SK-N-SH treated with all-trans-retinoic acid at 6 μM for 48 hours (cell line): ENCODE measurements at regions not wholly inside any gene's neighbourhood (a gene's known extent, or its start where the extent isn't known, plus 50 kb on each side); places are given as distances from the start of the nearest gene placed in this dataset.

Source experiments
- ATAC-seq: fragments of 200-7000 bp; cut with Tn5 transposase; 3 replicates; pipeline ENCODE4 v1.9.1; 2020; ENCODE audit warnings: mild to moderate bottlenecking, moderate library complexity
- BACH2 ChIP-seq: fragments of 250-450 bp; sonication (Bioruptor Pico); IDR thresholded peaks from 2 replicates; pipeline ENCODE4 v1.9.0; 2021; ENCODE audit warnings: mild to moderate bottlenecking, borderline replicate concordance
- CSDC2 ChIP-seq: fragments of 250-450 bp; sonication (Bioruptor Pico); IDR thresholded peaks from 2 replicates; pipeline ENCODE4 v1.5.0; 2020; ENCODE audit warnings: mild to moderate bottlenecking, moderate library complexity
- ESRRG ChIP-seq: fragments of 250-450 bp; sonication (Bioruptor Pico); IDR thresholded peaks from 2 replicates; pipeline ENCODE4 v1.6.1; 2021; ENCODE audit warnings: mild to moderate bottlenecking
- GLIS3 ChIP-seq: fragments of 250-450 bp; sonication (Bioruptor Pico); IDR thresholded peaks from 2 replicates; pipeline ENCODE4 v1.5.0; 2020; ENCODE audit warnings: mild to moderate bottlenecking, moderate library complexity
- OSR1 ChIP-seq: fragments of 250-450 bp; sonication (Bioruptor Pico); IDR thresholded peaks from 2 replicates; pipeline ENCODE4 v1.8.0; 2022; ENCODE audit warnings: moderate library complexity, mild to moderate bottlenecking, inconsistent platforms
- PPARA ChIP-seq: fragments of 250-450 bp; sonication (Bioruptor Pico); IDR thresholded peaks from 2 replicates; pipeline ENCODE4 v1.5.0; 2020; ENCODE audit warnings: mild to moderate bottlenecking, borderline replicate concordance
- RARB ChIP-seq: fragments of 250-450 bp; sonication (Bioruptor Pico); IDR thresholded peaks from 2 replicates; pipeline ENCODE4 v1.8.0; 2021; ENCODE audit warnings: mild to moderate bottlenecking, moderate library complexity
- TCF4 ChIP-seq: fragments of 250-450 bp; sonication (Bioruptor Pico); IDR thresholded peaks from 2 replicates; pipeline ENCODE4 v1.8.0; 2021; ENCODE audit warnings: mild to moderate bottlenecking, moderate library complexity, borderline replicate concordance
- TOX ChIP-seq: fragments of 250-450 bp; sonication (Bioruptor Pico); IDR thresholded peaks from 2 replicates; pipeline ENCODE4 v1.8.0; 2021; ENCODE audit warnings: mild to moderate bottlenecking, moderate library complexity, borderline replicate concordance
- ZC3H10 ChIP-seq: fragments of 250-450 bp; sonication (Bioruptor Pico); IDR thresholded peaks from 2 replicates; pipeline ENCODE4 v1.5.1; 2021; ENCODE audit warnings: mild to moderate bottlenecking, moderate library complexity
- ZFP3 ChIP-seq: fragments of 250-450 bp; sonication (Bioruptor Pico); IDR thresholded peaks from 2 replicates; pipeline ENCODE4 v1.5.0; 2020; ENCODE audit warnings: mild to moderate bottlenecking, moderate library complexity
- ZFP30 ChIP-seq: fragments of 450-650 bp; formaldehyde crosslinking; IDR thresholded peaks from 2 replicates; pipeline ENCODE4 v1.5.0; 2022; ENCODE audit warnings: mild to moderate bottlenecking, moderate library complexity
- ZNF565 ChIP-seq: fragments of 450-650 bp; formaldehyde crosslinking; conservative IDR thresholded peaks from 2 replicates; pipeline ENCODE4 v1.5.0; 2020; ENCODE audit warnings: low read depth, mild to moderate bottlenecking, moderate library complexity
- ZNF70 ChIP-seq: fragments of 450-650 bp; formaldehyde crosslinking; IDR thresholded peaks from 2 replicates; pipeline ENCODE4 v1.5.0; 2020; ENCODE audit warnings: mild to moderate bottlenecking, moderate library complexity
- ZNF8 ChIP-seq: fragments of 450-650 bp; formaldehyde crosslinking; IDR thresholded peaks from 2 replicates; pipeline ENCODE4 v1.5.0; 2020; ENCODE audit warnings: mild to moderate bottlenecking, moderate library complexity
- TF ChIP-seq, protein P1 (sequence below): fragments of 250-450 bp; sonication (Bioruptor Pico); IDR thresholded peaks from 2 replicates; pipeline ENCODE4 v1.8.0; 2021; ENCODE audit warnings: low read depth, mild to moderate bottlenecking, moderate library complexity, borderline replicate concordance
- TF ChIP-seq, protein P2 (sequence below): fragments of 250-450 bp; sonication (Bioruptor Pico); IDR thresholded peaks from 2 replicates; pipeline ENCODE4 v1.5.1; 2021; ENCODE audit warnings: mild to moderate bottlenecking, moderate library complexity
- TF ChIP-seq, protein P3 (sequence below): fragments of 250-450 bp; sonication (Bioruptor Pico); IDR thresholded peaks from 2 replicates; pipeline ENCODE4 v1.8.0; 2020; ENCODE audit warnings: mild to moderate bottlenecking, moderate library complexity, borderline replicate concordance
- TF ChIP-seq, protein P4 (sequence below): fragments of 250-450 bp; sonication (Bioruptor Pico); IDR thresholded peaks from 2 replicates; pipeline ENCODE4 v1.5.1; 2020; ENCODE audit warnings: low read depth, mild to moderate bottlenecking, moderate library complexity

DNA sequence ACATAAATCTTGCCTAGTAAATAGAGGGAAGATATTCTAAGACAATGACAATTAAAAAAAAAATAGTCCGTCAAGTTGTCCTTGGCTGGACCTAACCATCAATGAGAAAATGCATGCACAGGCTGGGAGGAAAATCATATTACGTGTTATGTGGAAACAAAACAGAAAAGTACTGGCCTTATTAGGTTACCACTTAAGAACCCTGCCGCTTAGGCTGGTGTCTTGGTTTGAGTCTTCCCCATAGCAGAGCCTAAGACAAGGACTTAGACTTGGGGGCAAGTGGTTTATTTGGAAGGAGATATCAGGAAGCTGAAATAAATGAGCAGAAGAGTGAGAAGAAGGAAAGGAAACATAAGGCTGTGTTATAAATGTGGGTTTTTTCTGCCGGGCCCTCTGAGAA lies 186.4 kb downstream of the MRPL39 start:
- TF ChIP-seq, protein P1, sequence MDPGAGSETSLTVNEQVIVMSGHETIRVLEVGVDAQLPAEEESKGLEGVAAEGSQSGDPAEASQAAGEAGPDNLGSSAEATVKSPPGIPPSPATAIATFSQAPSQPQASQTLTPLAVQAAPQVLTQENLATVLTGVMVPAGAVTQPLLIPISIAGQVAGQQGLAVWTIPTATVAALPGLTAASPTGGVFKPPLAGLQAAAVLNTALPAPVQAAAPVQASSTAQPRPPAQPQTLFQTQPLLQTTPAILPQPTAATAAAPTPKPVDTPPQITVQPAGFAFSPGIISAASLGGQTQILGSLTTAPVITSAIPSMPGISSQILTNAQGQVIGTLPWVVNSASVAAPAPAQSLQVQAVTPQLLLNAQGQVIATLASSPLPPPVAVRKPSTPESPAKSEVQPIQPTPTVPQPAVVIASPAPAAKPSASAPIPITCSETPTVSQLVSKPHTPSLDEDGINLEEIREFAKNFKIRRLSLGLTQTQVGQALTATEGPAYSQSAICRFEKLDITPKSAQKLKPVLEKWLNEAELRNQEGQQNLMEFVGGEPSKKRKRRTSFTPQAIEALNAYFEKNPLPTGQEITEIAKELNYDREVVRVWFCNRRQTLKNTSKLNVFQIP (CRISPR knock-in tag) = no peak
- TF ChIP-seq, protein P2, sequence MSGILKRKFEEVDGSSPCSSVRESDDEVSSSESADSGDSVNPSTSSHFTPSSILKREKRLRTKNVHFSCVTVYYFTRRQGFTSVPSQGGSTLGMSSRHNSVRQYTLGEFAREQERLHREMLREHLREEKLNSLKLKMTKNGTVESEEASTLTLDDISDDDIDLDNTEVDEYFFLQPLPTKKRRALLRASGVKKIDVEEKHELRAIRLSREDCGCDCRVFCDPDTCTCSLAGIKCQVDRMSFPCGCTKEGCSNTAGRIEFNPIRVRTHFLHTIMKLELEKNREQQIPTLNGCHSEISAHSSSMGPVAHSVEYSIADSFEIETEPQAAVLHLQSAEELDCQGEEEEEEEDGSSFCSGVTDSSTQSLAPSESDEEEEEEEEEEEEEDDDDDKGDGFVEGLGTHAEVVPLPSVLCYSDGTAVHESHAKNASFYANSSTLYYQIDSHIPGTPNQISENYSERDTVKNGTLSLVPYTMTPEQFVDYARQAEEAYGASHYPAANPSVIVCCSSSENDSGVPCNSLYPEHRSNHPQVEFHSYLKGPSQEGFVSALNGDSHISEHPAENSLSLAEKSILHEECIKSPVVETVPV (CRISPR knock-in tag) = no peak
- TF ChIP-seq ZNF8 (CRISPR knock-in tag) (no peak), ZNF70 (CRISPR knock-in tag) (no peak), ZC3H10 (CRISPR knock-in tag) (no peak), PPARA (CRISPR knock-in tag) (no peak), OSR1 (CRISPR knock-in tag) (no peak), GLIS3 (no peak), ZNF565 (CRISPR knock-in tag) (no peak)
- ATAC-seq = no peak

DNA sequence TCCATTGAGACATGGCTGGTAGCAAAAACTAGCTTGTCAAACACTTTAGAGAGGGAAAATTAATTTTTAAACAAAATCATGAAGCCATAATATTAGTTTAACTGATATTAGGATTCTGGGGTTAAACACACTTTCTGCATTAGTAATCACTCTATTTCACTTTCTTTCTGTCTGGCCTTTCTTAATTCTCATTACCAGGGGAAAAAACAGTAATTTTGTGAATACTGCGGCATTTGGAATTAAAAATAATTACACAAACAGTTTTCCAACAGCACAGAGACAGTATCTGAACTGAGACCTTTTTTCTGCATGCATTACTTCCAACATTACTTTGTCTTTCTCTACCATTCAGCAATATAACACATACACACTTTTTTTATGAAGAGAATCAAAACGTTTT lies 190.6 kb downstream of the MRPL39 start:
- TF ChIP-seq ZFP3 (no peak), OSR1 (CRISPR knock-in tag) (no peak), TOX (CRISPR knock-in tag) (no peak), TCF4 (CRISPR knock-in tag) (no peak), ZC3H10 (CRISPR knock-in tag) (no peak), ZNF565 (CRISPR knock-in tag) (no peak), CSDC2 (CRISPR knock-in tag) (no peak), RARB (CRISPR knock-in tag) (no peak), PPARA (CRISPR knock-in tag) (no peak), ZNF70 (CRISPR knock-in tag) (no peak), GLIS3 (no peak), ZNF8 (CRISPR knock-in tag) (no peak)
- TF ChIP-seq, protein P2 (CRISPR knock-in tag) = no peak
- TF ChIP-seq, protein P1 (CRISPR knock-in tag) = no peak
- TF ChIP-seq, protein P3, sequence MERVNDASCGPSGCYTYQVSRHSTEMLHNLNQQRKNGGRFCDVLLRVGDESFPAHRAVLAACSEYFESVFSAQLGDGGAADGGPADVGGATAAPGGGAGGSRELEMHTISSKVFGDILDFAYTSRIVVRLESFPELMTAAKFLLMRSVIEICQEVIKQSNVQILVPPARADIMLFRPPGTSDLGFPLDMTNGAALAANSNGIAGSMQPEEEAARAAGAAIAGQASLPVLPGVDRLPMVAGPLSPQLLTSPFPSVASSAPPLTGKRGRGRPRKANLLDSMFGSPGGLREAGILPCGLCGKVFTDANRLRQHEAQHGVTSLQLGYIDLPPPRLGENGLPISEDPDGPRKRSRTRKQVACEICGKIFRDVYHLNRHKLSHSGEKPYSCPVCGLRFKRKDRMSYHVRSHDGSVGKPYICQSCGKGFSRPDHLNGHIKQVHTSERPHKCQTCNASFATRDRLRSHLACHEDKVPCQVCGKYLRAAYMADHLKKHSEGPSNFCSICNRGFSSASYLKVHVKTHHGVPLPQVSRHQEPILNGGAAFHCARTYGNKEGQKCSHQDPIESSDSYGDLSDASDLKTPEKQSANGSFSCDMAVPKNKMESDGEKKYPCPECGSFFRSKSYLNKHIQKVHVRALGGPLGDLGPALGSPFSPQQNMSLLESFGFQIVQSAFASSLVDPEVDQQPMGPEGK (CRISPR knock-in tag) = no peak
- ATAC-seq = no peak

DNA sequence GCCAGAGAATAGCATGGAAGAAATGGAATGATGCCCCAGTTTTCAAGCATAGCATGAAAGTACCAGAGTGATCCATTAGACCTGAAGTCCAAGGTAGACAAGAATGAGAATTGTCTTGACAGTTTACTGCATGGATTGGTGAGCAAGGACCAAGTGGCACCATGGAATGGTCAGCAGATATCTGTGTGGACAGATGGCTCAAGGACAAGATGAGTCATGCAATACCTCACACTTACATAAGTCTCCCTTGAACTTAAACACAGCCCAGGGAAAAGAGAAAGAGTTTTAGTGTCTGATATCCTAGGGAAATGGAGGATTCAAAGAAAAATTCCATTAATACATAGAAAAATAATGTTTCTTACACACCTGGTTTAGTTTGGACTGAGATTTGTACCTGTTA lies 195.2 kb downstream of the MRPL39 start:
- no peak for ATAC-seq
- TF ChIP-seq ZFP3 (no peak), CSDC2 (CRISPR knock-in tag) (no peak), ZFP30 (CRISPR knock-in tag) (no peak), OSR1 (CRISPR knock-in tag) (no peak), RARB (CRISPR knock-in tag) (no peak), PPARA (CRISPR knock-in tag) (no peak), ESRRG (no peak), ZC3H10 (CRISPR knock-in tag) (no peak), ZNF565 (CRISPR knock-in tag) (no peak), ZNF8 (CRISPR knock-in tag) (no peak), ZNF70 (CRISPR knock-in tag) (no peak), BACH2 (CRISPR knock-in tag) (no peak)
- TF ChIP-seq, protein P4, sequence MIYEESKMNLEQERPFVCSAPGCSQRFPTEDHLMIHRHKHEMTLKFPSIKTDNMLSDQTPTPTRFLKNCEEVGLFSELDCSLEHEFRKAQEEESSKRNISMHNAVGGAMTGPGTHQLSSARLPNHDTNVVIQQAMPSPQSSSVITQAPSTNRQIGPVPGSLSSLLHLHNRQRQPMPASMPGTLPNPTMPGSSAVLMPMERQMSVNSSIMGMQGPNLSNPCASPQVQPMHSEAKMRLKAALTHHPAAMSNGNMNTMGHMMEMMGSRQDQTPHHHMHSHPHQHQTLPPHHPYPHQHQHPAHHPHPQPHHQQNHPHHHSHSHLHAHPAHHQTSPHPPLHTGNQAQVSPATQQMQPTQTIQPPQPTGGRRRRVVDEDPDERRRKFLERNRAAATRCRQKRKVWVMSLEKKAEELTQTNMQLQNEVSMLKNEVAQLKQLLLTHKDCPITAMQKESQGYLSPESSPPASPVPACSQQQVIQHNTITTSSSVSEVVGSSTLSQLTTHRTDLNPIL (CRISPR knock-in tag) = no peak
- TF ChIP-seq, protein P3 (CRISPR knock-in tag) = no peak
- TF ChIP-seq, protein P1 (CRISPR knock-in tag) = no peak
- TF ChIP-seq, protein P2 (CRISPR knock-in tag) = no peak
